ENCODE measurements at regions not wholly inside any gene's neighbourhood (a gene's known extent, or its start where the extent isn't known, plus 50 kb on each side); places are given as distances from the start of the nearest gene placed in this dataset.

DNA sequence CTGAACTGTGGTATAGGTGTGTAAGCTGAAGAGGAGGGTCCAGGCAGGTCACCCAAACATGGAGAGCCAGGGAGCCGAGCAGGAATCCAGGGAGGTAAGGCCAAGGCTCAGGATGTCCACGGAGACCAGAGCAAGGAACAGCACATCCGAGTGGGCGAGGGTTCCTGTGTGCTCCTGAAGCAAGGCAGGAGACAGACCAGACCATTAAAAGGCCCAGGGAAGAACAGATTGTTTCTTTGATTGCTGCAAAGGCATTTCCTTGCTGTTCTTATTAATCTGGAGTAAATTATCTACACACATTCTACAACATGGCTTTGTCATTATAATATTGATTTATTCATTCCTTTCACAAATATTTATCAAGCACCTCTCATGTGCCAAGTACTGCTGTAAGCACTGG, 50.1 kb upstream of the SPTBN1 start:
- Histone ChIP-seq H3K4me1 (ENCODE audit: control insufficient read depth in 3 of 3, insufficient read depth in 3 of 3, low read length in 3 of 3) (peaks cover 0 to 5% (median 5%) of the 10 kb centered on the region in 3 donors), H3K9ac (ENCODE audit: low read depth in 1 of 3, low read length in 3 of 3) (no peak overlapping the region), H3K4me3 (ENCODE audit: low read length in 3 of 3) (no peak overlapping the region), H3K36me3 (ENCODE audit: control insufficient read depth in 3 of 3, insufficient read depth in 3 of 3, low read length in 3 of 3) (no peaks in the 10 kb centered on the region), H3K9me3 (ENCODE audit: control insufficient read depth in 3 of 3, low read length in 3 of 3) (no peaks in the 10 kb centered on the region), H3K27ac (ENCODE audit: low read depth, low read length) (no peak overlapping the region), H3K27me3 (ENCODE audit: control insufficient read depth in 3 of 3, insufficient read depth in 3 of 3, low read length in 3 of 3) (no peaks in the 10 kb centered on the region)
